ENCODE measurements at regions not wholly inside any gene's neighbourhood (a gene's known extent, or its start where the extent isn't known, plus 50 kb on each side); places are given as distances from the start of the nearest gene placed in this dataset.

GRCh38 chr4:67375291-67375690, 170.0 kb downstream of the CENPC start:
- no peak for DNase-seq (ENCODE audit: low read depth in 1 of 2, low spot score in 1 of 2)
- no peaks in the 10 kb centered on the region for H3K27me3 ChIP-seq (ENCODE audit: insufficient read depth, poor library complexity, severe bottlenecking)
- H3K27ac ChIP-seq (replicated peaks): no peak overlapping the region
- TF ChIP-seq REST (IDR thresholded peaks at IDR 0.05; ENCODE audit: insufficient replicate concordance, low read depth): no peak
- no peak for TF ChIP-seq GABPA (IDR thresholded peaks at IDR 0.05; ENCODE audit: low read depth)
- TF ChIP-seq SPI1 (IDR thresholded peaks at IDR 0.05; ENCODE audit: borderline replicate concordance, low read depth): no peak
- no peak for TF ChIP-seq POLR2AphosphoS5 (IDR thresholded peaks at IDR 0.05; ENCODE audit: low read depth)
- no peak for TF ChIP-seq CTCF (IDR thresholded peaks at IDR 0.05; ENCODE audit: insufficient read depth, low read length)
- H3K4me3 ChIP-seq (replicated peaks; ENCODE audit: insufficient read depth, low read length): no peak overlapping the region

GRCh38 chr4:67371615-67372014, 173.7 kb downstream of the CENPC start:
- TF ChIP-seq REST (IDR thresholded peaks at IDR 0.05; ENCODE audit: insufficient replicate concordance, low read depth) (no peak), GABPA (IDR thresholded peaks at IDR 0.05; ENCODE audit: low read depth) (no peak)
- Histone ChIP-seq H3K27me3 (ENCODE audit: insufficient read depth, poor library complexity, severe bottlenecking) (no peaks in the 10 kb centered on the region), H3K4me3 (replicated peaks; ENCODE audit: insufficient read depth, low read length) (no peak overlapping the region), H3K27ac (replicated peaks) (no peak overlapping the region)
- DNase-seq (ENCODE audit: low read depth in 1 of 2, low spot score in 1 of 2): no peak

GRCh38 chr4:67366311-67366861, 178.9 kb downstream of the CENPC start:
- no peak for DNase-seq (ENCODE audit: low read depth in 1 of 2, low spot score in 1 of 2)
- Histone ChIP-seq H3K27ac (replicated peaks) (no peak overlapping the region), H3K27me3 (ENCODE audit: insufficient read depth, poor library complexity, severe bottlenecking) (peaks cover 2% of the 10 kb centered on the region), H3K4me3 (replicated peaks; ENCODE audit: insufficient read depth, low read length) (no peak overlapping the region)
- no peak for TF ChIP-seq CTCF (IDR thresholded peaks at IDR 0.05; ENCODE audit: insufficient read depth, low read length)
- TF ChIP-seq POLR2AphosphoS5 (IDR thresholded peaks at IDR 0.05; ENCODE audit: low read depth): no peak
- TF ChIP-seq SPI1 (IDR thresholded peaks at IDR 0.05; ENCODE audit: borderline replicate concordance, low read depth): no peak
- TF ChIP-seq REST (IDR thresholded peaks at IDR 0.05; ENCODE audit: insufficient replicate concordance, low read depth): no peak

Data from HL-60 (cell line).